AG04450 (cell line): ENCODE measurements at regions not wholly inside any gene's neighbourhood (a gene's known extent, or its start where the extent isn't known, plus 50 kb on each side); places are given as distances from the start of the nearest gene placed in this dataset.

Experiments
- CTCF ChIA-PET: fragments of 300-600, 350-600 bp; formaldehyde crosslinking; extraction: SDS; loops from one replicate; lab custom pipeline; 2022; ENCODE audit warnings: antibody characterized with exemption, inconsistent platforms; lab: Charles Lee
- POLR2A ChIA-PET: fragments of 350-600 bp; formaldehyde crosslinking; extraction: SDS; loops from one replicate; lab custom pipeline; 2021; ENCODE audit warnings: antibody characterized with exemption, inconsistent platforms; lab: Yijun Ruan, JAX
- DNase-seq: peaks from one replicate; pipeline ENCODE4 v3.0.0-alpha.2; 2011; ENCODE audit warnings: low read depth, low spot score
- H3K27ac ChIP-seq: one replicate; pipeline ENCODE4 v1.5.1; 2012; ENCODE audit warnings: low read depth, low read length, control low read depth
- H3K27me3 ChIP-seq: one replicate; pipeline ENCODE4 v1.6.0; 2012; ENCODE audit warnings: low read length; ENCODE audit not compliant: control insufficient read depth, insufficient read depth
- H3K4me3 ChIP-seq: 2 replicates; pipeline ENCODE4 v1.5.1; 2011; ENCODE audit warnings: mild to moderate bottlenecking, low read depth, low read length, control low read depth
- H3K9me3 ChIP-seq: 2 replicates; pipeline ENCODE4 v1.5.1; 2012; ENCODE audit warnings: low read length; ENCODE audit not compliant: control insufficient read depth, insufficient read depth
- CTCF ChIP-seq: IDR thresholded peaks from 2 replicates; pipeline ENCODE4 v1.5.1; 2011; ENCODE audit warnings: low read depth, low read length, control low read depth, inconsistent platforms

- ChIA-PET CTCF (interaction anchor here (0.6 to 0.8 kb wide), 3 partner anchors 9 to 1238 kb away, joined by 3 to 5 read pairs (median 3); no protein-coding TSS in a partner anchor), POLR2A (interaction anchor here (0.6 to 0.9 kb wide), 3 partner anchors 12 to 36 kb away, joined by 3 to 4 read pairs (median 3); no protein-coding TSS in a partner anchor)
- DNase-seq: peak; percentile 74
- Histone ChIP-seq H3K27ac (no peak overlapping the region), H3K4me3 (no peak overlapping the region), H3K9me3 (no peaks in the 10 kb centered on the region), H3K27me3 (no peaks in the 10 kb centered on the region)
- no peak for TF ChIP-seq CTCF
Measured at GRCh38 chr6:17021539-17021889, 80.3 kb upstream of the STMND1 start.

GRCh38 chr6:17020889-17021538 is 80.8 kb upstream of the STMND1 start:
- Histone ChIP-seq H3K9me3 (peaks cover 3% of the 10 kb centered on the region; the same call in 1 of the 2 replicates), H3K4me3 (no peak overlapping the region), H3K27me3 (no peaks in the 10 kb centered on the region), H3K27ac (no peak overlapping the region)
- ChIA-PET CTCF (interaction anchor here (0.6 to 0.8 kb wide), 3 partner anchors 9 to 1238 kb away, joined by 3 to 5 read pairs (median 3); no protein-coding TSS in a partner anchor), POLR2A (interaction anchor here (0.6 to 0.9 kb wide), 3 partner anchors 12 to 35 kb away, joined by 3 to 4 read pairs (median 3); no protein-coding TSS in a partner anchor)
- DNase-seq: no peak
- TF ChIP-seq CTCF: no peak

GRCh38 chr6:17018425-17018824 is 83.4 kb upstream of the STMND1 start:
- Histone ChIP-seq H3K27ac (no peak overlapping the region), H3K27me3 (no peaks in the 10 kb centered on the region), H3K9me3 (peaks cover 8% of the 10 kb centered on the region; the same call in 1 of the 2 replicates), H3K4me3 (no peak overlapping the region)
- ChIA-PET POLR2A (no interaction called here), CTCF (no interaction called here)
- no peak for TF ChIP-seq CTCF
- no peak for DNase-seq

GRCh38 chr6:17017416-17017815 is 84.4 kb upstream of the STMND1 start:
- Histone ChIP-seq H3K9me3 (peaks cover 8% of the 10 kb centered on the region; the same call in 1 of the 2 replicates), H3K27me3 (no peaks in the 10 kb centered on the region), H3K27ac (no peak overlapping the region), H3K4me3 (no peak overlapping the region)
- POLR2A ChIA-PET: no interaction called here
- DNase-seq: no peak
- CTCF ChIA-PET: no interaction called here
- no peak for TF ChIP-seq CTCF
